ENCODE measurements at regions not wholly inside any gene's neighbourhood (a gene's known extent, or its start where the extent isn't known, plus 50 kb on each side); places are given as distances from the start of the nearest gene placed in this dataset.

DNA sequence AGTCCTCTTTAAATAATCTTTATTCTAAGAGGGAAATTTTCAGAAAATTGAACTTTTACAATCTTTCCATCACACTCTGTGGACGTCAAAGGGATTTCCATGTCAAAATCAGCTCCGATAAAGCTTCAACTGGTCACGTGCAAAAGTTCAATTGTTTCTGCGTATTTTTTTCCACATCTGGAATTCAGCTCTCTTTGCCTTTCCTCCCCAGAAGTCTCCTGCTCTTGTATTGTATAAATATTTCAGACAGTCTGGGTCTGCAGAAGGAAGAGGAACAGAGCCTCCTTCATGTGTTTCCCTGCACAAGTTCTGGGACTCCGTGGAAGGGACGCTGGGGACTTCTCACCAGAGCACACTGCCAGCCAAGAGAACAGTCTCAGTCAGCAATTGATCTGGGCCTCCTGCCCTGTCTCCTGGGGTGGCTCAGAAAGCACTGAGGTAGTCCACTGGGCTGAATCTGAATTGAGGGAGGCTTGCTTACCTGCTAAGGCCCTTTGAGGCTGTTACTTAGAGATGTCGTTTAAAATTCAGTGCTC is 251.5 kb downstream of the TFCP2L1 start:
- FAIRE-seq, result no peak

DNA sequence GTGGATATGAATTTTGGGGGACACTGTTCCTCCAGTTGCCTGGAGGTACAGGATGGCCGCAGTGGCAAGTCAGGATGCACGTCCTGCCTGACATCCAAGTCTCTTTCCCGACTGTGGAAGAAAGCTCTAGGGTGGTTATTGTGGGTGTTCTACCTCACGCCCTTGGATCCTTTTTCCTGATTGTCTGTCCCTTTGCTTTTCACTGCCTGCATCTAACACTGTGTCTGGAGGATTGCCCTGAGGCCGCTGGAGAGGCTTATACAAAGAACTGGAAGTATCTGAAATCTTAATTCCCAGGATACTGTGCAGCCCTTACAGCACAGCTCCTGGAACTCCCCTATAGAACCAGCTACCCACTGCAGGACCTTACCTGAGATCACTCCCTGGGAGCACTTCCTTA is 250.5 kb downstream of the TFCP2L1 start:
- no peak for FAIRE-seq

DNA sequence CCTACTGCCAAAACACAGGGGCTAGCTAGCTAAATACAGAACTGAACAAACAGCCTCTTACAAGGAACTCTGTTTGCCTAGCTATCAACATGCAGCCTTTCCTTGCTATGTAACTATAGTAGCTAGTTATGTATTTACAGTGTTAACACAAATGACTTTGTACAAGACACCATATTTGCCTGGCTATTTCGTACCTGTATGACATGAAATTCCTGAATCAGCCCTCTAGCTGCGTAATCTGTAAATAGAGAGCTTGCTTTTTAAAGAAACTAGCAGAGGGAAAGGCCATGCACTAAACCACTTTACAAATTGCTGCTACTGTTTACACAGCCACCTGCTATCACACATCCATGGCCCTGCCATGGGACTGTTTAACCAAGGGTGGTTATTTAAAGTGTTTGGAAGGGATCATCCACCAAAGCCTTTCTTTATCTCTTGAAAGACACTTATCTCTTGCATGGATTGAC is 248.7 kb downstream of the TFCP2L1 start:
- FAIRE-seq, result no peak

DNA sequence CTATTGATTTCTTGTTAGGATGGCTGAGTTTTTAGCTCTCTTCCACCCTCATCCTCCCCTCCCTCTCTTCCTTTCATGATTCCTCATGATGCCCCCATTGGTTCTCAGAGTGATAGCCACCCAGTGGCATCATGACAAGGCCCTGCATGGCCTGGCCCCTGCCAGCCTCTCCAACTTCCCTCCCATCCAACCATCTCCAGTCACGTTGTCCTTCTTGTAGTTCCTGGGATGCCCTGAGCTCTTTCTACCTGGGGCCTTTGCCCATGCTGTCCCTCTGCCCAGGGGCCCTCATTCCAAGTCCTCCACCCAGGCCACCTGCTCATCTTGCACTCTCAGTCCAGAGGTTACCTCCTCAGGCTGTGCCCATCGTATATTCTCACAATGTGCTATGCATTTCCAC is 247.5 kb downstream of the TFCP2L1 start:
- no peak for FAIRE-seq

DNA sequence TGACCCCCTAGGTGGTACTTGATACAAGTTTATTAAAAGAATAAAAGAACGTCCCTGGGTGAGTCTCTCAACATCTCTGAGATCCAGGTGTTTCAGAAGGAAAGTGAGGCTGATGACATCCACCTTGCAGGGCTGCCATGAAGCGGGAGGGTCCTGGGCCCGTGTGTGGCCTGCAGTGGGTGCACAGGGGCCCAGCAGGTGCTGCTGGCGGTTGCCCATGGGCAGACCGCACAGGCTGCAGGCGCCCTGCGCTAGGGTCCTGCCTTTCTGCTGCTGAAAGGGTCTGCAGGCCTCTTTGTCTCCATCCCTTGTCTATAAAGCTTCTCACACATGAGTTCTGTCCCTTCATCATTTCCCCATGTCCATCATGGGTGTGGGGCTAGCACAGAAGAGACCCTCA is 247.0 kb downstream of the TFCP2L1 start:
- FAIRE-seq, result no peak

DNA sequence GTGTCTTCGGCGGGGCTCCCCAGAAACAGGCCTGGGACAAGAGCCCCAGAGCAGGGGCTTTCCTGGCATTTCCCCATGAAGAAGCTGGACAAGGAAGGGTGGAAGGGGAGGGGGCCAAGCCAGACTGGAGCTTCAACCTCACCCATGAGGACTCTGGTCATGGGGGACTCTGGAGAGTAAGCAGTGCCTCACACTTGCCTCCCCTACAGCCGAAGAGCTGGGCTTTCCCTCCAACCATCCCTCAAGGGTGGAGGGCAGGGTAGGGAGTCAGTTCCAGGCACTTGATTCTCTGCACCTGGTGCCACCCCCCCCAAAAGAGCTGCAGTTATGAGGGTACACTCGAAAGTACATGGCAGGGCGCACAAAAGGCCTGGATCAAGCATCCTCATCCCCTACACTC is 246.6 kb downstream of the TFCP2L1 start:
- FAIRE-seq, result no peak

DNA sequence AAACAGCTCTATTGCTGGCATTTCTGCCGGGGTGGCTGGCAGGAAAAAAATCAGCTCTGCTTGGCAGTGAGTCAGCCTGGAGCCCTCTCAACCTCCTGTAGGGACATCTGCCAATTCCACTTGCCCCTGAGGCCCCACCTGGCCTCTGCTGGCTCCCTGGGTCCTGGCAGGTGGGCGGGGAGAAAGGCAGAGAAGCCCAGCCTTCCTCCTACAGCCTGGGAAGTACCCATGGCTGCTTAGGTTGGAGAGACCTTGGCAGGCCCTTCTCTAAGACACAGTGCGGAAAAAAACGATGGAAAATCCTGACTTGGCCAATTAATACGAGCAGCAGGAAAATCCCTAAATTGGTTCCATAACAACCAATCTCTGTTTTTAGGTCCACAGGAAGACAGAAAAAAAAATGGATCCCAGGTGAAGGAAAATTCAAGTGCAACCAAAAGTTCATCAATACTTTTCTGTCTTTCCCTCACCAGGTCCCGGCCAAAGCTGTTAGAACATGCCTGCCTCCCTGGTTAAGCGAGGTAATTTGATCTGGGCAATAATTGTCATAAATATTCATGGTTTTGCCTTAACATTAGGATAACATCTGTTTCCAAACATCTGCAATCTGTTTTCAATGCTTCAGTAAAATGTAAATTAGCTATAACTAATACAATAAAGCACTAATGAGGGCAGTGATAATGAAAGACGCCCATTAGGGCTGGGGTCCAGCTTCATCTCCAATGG is 245.9 kb downstream of the TFCP2L1 start:
- no peak for FAIRE-seq

DNA sequence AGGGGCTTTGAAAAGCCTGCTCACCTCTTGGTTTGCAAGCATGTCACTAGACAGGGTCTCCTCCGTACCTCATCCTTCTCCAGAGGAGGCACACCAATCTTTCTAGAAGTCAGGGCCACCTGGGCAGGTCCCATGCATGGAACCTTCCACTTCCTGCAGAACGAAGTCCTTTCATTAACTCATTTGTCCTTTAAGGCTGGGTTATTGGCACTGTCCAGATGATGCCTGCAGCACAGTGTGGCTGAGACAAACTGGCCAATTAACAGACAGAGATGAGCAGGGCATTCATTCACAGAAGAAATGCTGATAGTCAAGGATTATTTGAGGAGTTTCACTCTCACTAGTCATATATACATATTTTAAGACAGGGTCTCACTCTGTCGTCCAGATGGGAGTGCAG is 245.3 kb downstream of the TFCP2L1 start:
- no peak for FAIRE-seq

DNA sequence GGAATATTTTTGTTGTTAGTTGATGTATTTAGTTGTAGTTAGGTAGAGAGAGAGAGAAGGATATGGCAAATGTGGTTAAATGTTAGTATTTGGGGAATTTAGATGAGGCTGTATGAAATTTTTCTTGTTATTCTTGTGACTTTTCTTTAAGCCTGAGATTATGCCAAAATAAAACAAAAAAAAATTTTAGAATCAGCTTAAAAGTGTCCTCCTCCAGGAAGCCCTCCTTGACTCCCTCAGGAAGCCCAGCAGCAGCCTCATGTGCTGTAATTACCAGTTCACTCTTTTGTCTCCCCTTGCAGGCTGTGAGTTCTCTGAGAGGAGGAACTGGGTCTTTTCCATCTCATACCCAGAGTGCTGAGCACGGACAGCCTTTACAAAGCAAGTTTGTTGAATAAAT is 243.5 kb downstream of the TFCP2L1 start:
- no peak for FAIRE-seq

DNA sequence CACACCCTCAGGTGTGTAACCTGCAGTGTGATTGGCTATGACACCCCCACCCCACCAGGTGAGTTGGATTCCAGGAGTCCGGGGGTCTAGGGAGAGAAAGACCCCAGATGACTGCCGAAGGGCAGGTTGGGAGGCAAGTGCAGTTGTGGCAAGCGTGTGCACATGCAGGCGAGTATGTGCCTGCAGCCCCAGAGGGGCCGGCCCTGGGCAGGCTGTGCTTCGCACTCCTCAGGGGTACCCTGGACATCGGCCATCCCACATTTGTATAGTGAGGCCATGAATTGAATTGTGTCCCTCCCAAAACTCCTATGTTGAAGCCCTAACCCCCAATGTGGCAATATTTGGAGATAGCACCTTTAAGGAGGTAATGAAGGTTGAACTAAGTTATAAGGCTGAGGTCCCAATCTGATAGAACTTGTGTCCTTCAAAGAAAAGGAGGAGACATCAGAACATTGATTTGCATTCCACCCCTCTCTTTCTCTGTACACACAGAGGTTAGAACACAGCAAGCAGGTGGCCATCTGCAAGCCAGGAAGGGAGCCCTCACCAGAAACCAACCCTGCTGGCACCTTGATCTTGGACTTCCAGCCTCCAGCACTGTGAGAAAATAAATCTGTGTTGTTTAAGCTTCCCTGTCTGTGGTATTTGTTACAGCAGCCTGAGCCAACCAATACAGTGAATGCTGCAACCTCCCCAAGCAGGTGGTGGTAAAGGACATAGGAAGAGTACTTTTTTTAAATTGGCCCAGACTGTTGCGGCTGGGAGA is 241.8 kb downstream of the TFCP2L1 start:
- no peak for FAIRE-seq

DNA sequence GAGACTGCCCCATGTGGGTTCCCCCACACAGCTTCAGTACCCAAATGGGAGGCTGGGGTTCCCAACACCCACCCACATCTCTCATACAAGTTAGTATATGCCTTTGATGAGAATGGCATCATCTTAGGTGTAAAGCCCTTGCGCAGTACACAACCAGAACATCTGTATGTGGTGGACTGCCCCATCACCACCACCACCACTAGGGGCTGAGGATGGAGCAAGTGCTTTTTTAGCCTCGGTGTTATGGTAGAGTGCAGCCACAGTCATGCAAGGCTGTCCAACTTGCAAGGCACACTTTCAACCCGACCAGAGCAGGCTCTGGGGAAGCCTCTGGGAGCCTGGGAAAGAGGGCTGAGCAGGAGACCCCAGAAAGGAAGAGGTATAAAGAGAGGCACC is 241.2 kb downstream of the TFCP2L1 start:
- FAIRE-seq, result no peak

DNA sequence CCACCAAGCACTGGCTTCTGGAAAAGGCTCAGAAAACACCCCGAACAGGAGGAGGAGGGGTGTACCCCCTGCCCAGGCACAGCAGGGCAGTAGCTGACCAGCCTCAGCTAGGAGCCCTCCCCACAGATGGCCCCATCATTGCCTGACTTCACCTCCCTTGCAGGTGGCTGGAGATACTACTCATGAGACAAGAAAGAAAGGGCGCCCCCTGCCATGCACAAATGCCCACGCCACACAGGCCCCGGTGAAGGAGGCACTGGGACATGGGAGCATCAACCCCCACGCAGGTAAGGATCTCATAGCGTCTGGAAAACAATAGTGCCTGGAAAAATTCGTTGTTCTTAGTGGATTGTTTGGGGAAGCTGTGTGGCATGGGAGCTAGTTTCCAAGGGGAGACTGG is 240.6 kb downstream of the TFCP2L1 start:
- no peak for FAIRE-seq

DNA sequence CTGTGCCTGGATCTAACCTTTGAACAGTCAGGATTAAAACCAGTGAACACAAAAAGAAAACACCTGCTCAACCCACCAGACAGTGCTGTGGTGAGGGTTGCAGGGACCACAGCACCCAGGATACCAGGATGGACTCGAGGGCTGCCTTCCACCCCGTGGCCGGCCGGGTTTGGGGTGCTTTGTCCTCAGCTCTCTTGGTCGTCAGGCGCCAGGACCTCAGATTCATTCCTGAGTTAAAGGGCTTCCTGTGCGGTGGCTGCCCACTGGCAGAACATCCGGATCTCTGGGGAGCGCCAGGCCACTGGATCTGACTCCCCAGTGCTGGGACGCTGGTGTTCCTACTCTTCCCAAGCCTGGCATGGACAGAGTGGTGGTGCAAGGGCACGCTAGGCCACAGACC is 239.8 kb downstream of the TFCP2L1 start:
- no peak for FAIRE-seq

DNA sequence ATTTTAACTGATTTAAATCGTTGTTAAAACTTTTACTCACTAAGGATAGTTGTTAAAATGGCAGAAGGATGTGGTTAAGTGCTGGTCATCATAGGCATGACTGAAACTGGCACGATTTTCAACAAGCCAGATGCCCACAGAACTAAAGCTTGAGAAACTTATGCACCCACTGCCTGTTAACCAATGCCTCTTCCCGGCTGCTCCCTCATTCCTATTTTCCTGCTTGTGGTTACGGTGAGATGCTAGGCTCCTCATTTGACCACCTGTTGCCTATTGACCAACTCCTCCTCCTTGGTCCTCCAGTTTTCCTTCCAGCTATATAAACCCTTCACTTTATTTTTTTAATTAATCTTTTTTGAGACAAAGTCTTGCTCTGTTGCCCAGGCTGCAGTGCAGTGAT is 238.7 kb downstream of the TFCP2L1 start:
- FAIRE-seq, result no peak

DNA sequence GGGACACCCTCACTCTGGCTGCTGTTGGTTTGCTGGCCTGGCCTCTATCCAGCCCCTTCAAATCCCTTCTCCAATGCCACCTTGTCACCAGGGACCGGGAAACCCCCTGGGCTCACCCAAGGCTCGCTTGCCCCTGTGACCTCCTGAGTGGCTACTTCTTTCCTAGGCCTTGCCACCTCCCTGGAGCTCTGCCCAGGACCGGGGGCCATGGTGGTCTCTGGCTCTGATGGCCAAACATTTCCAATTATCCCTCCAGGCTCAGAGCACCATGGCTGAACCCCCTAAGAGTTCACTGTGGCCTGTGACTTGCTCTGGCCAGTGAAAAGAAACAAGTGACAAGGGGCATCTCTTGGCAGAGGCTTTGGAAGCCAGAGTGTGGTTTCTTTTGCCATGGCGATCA is 237.6 kb downstream of the TFCP2L1 start:
- no peak for FAIRE-seq

DNA sequence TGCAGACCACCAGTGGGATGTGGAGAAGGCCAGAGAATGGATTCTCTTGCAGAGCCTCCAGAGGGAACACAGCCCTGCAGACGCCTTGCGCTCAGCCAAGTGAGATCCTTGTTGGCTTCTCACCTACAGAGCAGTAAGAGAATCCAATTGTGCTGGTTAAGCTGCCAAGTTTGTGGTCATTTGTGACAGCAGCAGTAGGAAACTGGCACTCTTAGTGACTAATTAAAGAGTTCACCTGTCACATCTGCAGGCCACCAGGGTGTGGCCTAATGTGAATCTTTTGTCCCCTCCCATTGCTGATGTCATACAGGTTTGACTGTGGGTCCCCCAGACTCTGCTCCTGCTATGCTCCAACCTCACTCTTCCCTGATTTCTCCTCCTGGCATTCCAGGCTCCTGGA is 235.9 kb downstream of the TFCP2L1 start:
- no peak for FAIRE-seq

DNA sequence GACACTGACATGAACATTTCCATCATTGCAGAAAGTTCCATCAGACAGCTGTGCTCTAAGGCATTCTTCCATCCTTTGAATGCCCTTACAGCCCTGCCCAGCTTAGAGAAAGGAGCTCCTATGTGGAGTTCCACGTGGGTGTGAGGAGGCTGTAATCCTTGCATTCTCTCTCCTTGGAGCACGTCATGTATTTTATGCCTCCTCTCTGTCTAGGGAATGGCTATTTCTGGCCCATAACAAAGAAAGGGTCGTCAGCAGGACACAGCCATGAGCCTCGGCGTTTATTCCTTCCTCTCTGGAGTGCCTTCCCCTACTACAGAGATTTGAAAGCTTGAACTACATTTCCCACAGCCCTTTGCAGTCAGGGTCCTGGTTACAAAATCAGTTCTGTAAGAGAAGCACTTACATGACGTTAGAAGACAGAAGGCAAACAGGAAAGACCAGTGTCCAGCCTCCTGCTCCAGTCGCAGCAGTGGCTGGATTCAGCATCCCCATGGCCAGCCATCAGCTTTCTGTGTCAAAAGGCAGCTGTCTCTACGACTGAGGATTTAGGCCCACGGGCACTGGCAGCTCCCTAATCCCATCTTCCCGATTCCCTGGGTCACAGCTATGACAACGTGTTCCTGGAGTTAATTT is 234.9 kb downstream of the TFCP2L1 start:
- FAIRE-seq, result no peak

DNA sequence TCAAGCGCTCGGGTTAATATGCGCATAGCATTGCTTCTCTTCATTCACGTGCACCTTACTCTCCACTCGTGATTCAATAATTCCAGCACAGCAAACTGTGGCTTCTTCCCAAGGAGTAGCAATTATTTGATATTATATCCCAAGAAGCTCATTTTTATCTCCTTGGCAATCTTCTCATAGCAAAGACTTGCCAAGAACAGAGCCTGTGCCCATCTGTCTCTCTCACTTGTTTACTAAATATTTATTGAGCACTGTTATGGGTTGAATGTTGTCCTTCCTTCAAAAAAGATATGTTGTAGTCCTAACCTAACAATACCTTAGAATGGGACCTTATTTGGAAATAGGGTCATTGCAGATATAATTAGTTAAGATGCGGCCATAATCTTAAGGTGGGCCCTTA is 233.7 kb downstream of the TFCP2L1 start:
- FAIRE-seq, result no peak

DNA sequence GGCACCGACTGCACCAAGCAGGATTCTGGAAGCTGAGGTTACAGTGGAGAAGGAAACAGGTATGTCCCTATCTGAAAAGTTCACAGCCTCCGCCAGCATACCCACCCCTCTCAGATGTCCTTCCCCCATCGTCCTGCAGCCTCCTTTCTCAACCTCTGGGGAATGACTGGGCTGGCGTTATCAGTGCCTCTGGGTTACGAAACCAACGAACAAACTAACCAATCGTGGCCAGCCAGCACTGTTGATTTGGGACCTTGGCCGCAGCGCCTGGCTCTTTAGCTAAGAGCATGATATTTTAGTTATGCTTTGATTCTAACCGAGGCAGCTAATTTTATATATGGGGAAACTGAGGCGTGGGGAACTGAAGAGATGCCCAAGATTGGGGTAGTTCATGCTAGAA is 233.0 kb downstream of the TFCP2L1 start:
- no peak for FAIRE-seq

DNA sequence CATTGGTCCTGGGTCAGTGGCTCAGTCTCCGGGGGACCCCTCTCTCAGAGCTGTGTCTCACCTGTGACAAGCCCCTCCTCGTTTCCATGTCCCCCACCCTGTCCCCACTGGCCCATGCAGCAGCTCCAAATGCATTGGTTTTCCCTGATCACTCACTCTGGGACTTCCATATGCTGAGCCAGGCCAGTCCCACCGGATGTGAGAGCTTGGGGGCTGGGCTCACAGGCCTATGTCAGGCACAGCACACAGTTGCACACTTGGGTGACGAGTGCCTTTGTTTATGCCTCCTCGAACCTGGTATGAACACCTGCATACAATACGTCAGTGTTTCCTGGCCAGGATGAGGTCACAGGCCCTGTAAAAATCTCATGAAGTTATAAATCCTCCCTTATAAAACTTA is 232.5 kb downstream of the TFCP2L1 start:
- no peak for FAIRE-seq

DNA sequence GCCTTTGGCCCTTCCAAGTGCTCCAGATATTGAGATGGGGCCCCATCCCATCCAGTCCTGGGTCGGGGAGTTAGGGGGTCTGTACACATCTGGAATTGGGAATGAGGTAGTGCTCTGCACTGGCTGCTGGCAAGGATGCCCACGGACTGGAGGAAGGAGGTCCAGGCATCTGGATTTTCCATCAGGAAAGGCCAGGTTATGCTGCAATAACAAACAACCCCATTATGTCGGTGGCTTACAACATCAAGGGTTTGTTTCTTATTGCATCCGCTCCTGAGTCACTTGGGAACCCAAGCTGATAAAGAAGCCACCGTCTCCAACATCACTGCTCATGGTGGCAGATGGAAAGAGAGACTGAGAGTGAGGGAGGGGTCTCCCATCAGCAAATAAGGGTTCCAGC is 229.9 kb downstream of the TFCP2L1 start:
- no peak for FAIRE-seq

DNA sequence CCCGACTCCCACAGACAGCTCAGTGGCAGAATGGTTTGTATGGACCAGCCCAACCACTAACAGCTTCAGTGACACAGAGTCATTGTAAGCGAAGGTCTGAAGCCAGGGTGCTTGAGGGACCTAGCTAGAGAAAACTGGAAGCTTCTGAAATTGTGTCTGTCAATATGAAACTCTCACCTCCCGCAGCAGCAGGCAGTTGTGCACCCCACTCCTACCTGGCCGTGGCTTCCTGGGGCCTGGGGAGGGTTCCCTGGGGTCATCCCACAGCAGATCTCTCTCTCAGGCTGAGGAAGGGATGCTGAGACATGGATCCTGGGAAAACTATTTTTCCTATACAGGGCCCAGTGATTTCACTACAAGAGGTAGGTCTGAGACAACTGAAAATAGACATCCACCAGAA is 229.5 kb downstream of the TFCP2L1 start:
- FAIRE-seq, result no peak

DNA sequence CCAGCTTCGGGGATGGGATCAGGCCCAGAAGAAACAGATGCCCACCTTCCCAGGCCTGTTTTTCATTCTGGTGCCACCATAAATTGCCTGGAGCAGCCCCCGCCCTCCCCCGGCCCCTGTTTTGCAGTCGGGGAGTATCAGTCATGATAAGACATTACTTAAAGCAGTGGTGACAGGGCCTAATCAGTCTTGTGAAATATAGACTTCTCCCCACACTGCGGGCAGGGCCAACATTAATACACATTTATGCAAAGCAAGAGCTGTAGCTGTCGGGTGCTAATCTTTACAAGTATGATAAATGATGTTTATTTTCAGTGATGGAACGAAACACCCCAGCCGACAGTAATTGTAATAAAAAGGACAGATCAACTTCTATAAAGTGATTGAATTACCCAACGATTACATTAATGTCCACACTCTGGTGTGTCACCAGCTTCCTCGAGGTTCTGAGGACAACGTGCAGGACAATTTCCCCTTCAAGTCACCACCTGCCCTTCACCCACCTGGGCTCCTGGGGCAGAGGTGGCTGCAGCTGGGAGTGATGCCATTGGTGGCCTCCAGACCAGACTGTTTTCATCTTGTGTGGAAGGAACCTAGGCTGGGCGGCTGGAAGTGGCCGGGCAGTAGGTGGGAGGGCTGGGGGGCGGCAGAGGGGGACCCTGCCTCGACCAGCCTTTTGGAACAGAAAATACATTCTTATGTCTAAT is 226.0 kb downstream of the TFCP2L1 start:
- no peak for FAIRE-seq
